ENCODE measurements at regions not wholly inside any gene's neighbourhood (a gene's known extent, or its start where the extent isn't known, plus 50 kb on each side); places are given as distances from the start of the nearest gene placed in this dataset.
"Not testable (repeated sequence)": the region's sequence is repeated elsewhere in the genome, so short reads cannot be mapped to it uniquely, and the experiment has no call there.

- no peak for ATAC-seq
- no peak for DNase-seq (ENCODE audit: low spot score)
These were observed 532.7 kb upstream of the FSHR start for GRCh38 chr2:49686897-49687442.

- ATAC-seq (no peak), DNase-seq (ENCODE audit: low spot score) (no peak)
These were observed 532.0 kb upstream of the FSHR start for GRCh38 chr2:49686291-49686690.

- DNase-seq (ENCODE audit: low spot score) (no peak), ATAC-seq (no peak)
These were observed 522.9 kb upstream of the FSHR start for GRCh38 chr2:49677227-49677626.

- ATAC-seq (no peak), DNase-seq (ENCODE audit: low spot score) (no peak)
These were observed 510.5 kb upstream of the FSHR start for GRCh38 chr2:49664827-49665226.

GRCh38 chr2:49661809-49662208 lies 507.5 kb upstream of the FSHR start:
- no peak for DNase-seq (ENCODE audit: low spot score)
- no peak for ATAC-seq

- no peak for ATAC-seq
- DNase-seq (ENCODE audit: low spot score): no peak
These were observed 502.5 kb upstream of the FSHR start for GRCh38 chr2:49656853-49657252.

GRCh38 chr2:49643149-49643548 lies 488.8 kb upstream of the FSHR start:
- DNase-seq (ENCODE audit: low spot score) (no peak), ATAC-seq (no peak)

GRCh38 chr2:49640630-49641029 lies 486.3 kb upstream of the FSHR start:
- DNase-seq (ENCODE audit: low spot score): no peak
- ATAC-seq: no peak

GRCh38 chr2:49621016-49621415 lies 466.7 kb upstream of the FSHR start:
- ATAC-seq: no peak

GRCh38 chr2:49619804-49620203 lies 465.5 kb upstream of the FSHR start:
- no peak for ATAC-seq

More at GRCh38 chr2:49621016-49621415, 466.7 kb upstream of the FSHR start:
- DNase-seq (ENCODE audit: low spot score): no peak

GRCh38 chr2:49618491-49618890 lies 464.2 kb upstream of the FSHR start:
- no peak for ATAC-seq
- DNase-seq (ENCODE audit: low spot score): no peak

More at GRCh38 chr2:49619804-49620203, 465.5 kb upstream of the FSHR start:
- no peak for DNase-seq (ENCODE audit: low spot score)

GRCh38 chr2:49616800-49617199 lies 462.5 kb upstream of the FSHR start:
- DNase-seq (ENCODE audit: low spot score) (no peak), ATAC-seq (peak; percentile 77)

- not testable (repeated sequence) for ATAC-seq; DNase-seq (ENCODE audit: low spot score)
These were observed 457.5 kb upstream of the FSHR start for GRCh38 chr2:49611796-49612195.

GRCh38 chr2:49600524-49600923 lies 446.2 kb upstream of the FSHR start:
- no peak for ATAC-seq
- no peak for DNase-seq (ENCODE audit: low spot score)

- ATAC-seq: no peak
- DNase-seq (ENCODE audit: low spot score): no peak
These were observed 443.9 kb upstream of the FSHR start for GRCh38 chr2:49598231-49598630.

- ATAC-seq: no peak
These were observed 431.6 kb upstream of the FSHR start for GRCh38 chr2:49585921-49586320.

GRCh38 chr2:49582946-49583345 lies 428.6 kb upstream of the FSHR start:
- no peak for ATAC-seq
- no peak for DNase-seq (ENCODE audit: low spot score)

More at GRCh38 chr2:49585921-49586320, 431.6 kb upstream of the FSHR start:
- no peak for DNase-seq (ENCODE audit: low spot score)

GRCh38 chr2:49577041-49577440 lies 422.7 kb upstream of the FSHR start:
- no peak for ATAC-seq

GRCh38 chr2:49569176-49569575 lies 414.9 kb upstream of the FSHR start:
- DNase-seq (ENCODE audit: low spot score) (no peak), ATAC-seq (no peak)

More at GRCh38 chr2:49577041-49577440, 422.7 kb upstream of the FSHR start:
- no peak for DNase-seq (ENCODE audit: low spot score)

- no peak for ATAC-seq
- DNase-seq (ENCODE audit: low spot score): no peak
These were observed 413.7 kb upstream of the FSHR start for GRCh38 chr2:49567811-49568600.

- no peak for ATAC-seq
- DNase-seq (ENCODE audit: low spot score): no peak
These were observed 412.7 kb upstream of the FSHR start for GRCh38 chr2:49567021-49567420.

- ATAC-seq: no peak
- no peak for DNase-seq (ENCODE audit: low spot score)
These were observed 399.3 kb upstream of the FSHR start for GRCh38 chr2:49553658-49554057.

- no peak for DNase-seq (ENCODE audit: low spot score)
- ATAC-seq: no peak
These were observed 378.4 kb upstream of the FSHR start for GRCh38 chr2:49532702-49533101.

Measured in left lobe of liver (tissue), 2 donors.